ENCODE measurements at regions not wholly inside any gene's neighbourhood (a gene's known extent, or its start where the extent isn't known, plus 50 kb on each side); places are given as distances from the start of the nearest gene placed in this dataset.

GRCh38 chr2:236317938-236318396 is 53.8 kb upstream of the ASB18 start:
- DNase-seq: no peak
- no peaks in the 10 kb centered on the region for H3K36me3 Mint-ChIP-seq
- no peak overlapping the region for H3K27ac Mint-ChIP-seq
- ChIA-PET CTCF (interaction anchor here (0.7 kb wide), 1 partner anchor 1048 kb away, joined by 3 read pairs; no protein-coding TSS in a partner anchor), POLR2A (no interaction called here)
- H3K9me3 Mint-ChIP-seq: peaks cover 7% of the 10 kb centered on the region
- no peaks in the 10 kb centered on the region for H3K4me1 Mint-ChIP-seq (ENCODE audit: low read depth)
- peaks cover 8% of the 10 kb centered on the region for H3K27me3 Mint-ChIP-seq
- no peak overlapping the region for H3K4me3 Mint-ChIP-seq
- intact Hi-C loops (cut with micrococcal nuclease): no loop called here

- intact Hi-C loops (cut with micrococcal nuclease): no loop called here
- H3K36me3 Mint-ChIP-seq: no peaks in the 10 kb centered on the region
- H3K27ac Mint-ChIP-seq: no peak overlapping the region
- peaks cover 6% of the 10 kb centered on the region for H3K9me3 Mint-ChIP-seq
- H3K4me3 Mint-ChIP-seq: no peak overlapping the region
- ChIA-PET POLR2A (no interaction called here), CTCF (no interaction called here)
- no peaks in the 10 kb centered on the region for H3K4me1 Mint-ChIP-seq (ENCODE audit: low read depth)
- H3K27me3 Mint-ChIP-seq: peaks cover 8% of the 10 kb centered on the region
- no peak for DNase-seq
Observed at GRCh38 chr2:236318401-236318800, 54.2 kb upstream of the ASB18 start.

- Mint-ChIP-seq H3K27ac (no peak overlapping the region), H3K27me3 (peaks cover 8% of the 10 kb centered on the region), H3K36me3 (no peaks in the 10 kb centered on the region), H3K4me3 (no peak overlapping the region), H3K4me1 (ENCODE audit: low read depth) (no peaks in the 10 kb centered on the region), H3K9me3 (no peaks in the 10 kb centered on the region)
- intact Hi-C loops (cut with micrococcal nuclease): no loop called here
- no peak for DNase-seq
- CTCF ChIA-PET: no interaction called here
- POLR2A ChIA-PET: no interaction called here
Observed at GRCh38 chr2:236319036-236319435, 54.8 kb upstream of the ASB18 start.

GRCh38 chr2:236321415-236321814 is 57.2 kb upstream of the ASB18 start:
- peaks cover 3% of the 10 kb centered on the region for H3K27me3 Mint-ChIP-seq
- no peak for DNase-seq
- H3K27ac Mint-ChIP-seq: no peak overlapping the region
- intact Hi-C loops (cut with micrococcal nuclease): no loop called here
- H3K36me3 Mint-ChIP-seq: no peaks in the 10 kb centered on the region
- ChIA-PET POLR2A (no interaction called here), CTCF (no interaction called here)
- H3K4me1 Mint-ChIP-seq (ENCODE audit: low read depth): no peaks in the 10 kb centered on the region
- H3K9me3 Mint-ChIP-seq: no peaks in the 10 kb centered on the region
- no peak overlapping the region for H3K4me3 Mint-ChIP-seq

- DNase-seq: no peak
- Mint-ChIP-seq H3K36me3 (no peaks in the 10 kb centered on the region), H3K4me3 (no peak overlapping the region), H3K27ac (no peak overlapping the region), H3K9me3 (no peaks in the 10 kb centered on the region), H3K4me1 (ENCODE audit: low read depth) (no peaks in the 10 kb centered on the region), H3K27me3 (peaks cover 8% of the 10 kb centered on the region)
- intact Hi-C loops (cut with micrococcal nuclease): no loop called here
- CTCF ChIA-PET: no interaction called here
- POLR2A ChIA-PET: no interaction called here
Observed at GRCh38 chr2:236333417-236334121, 69.4 kb upstream of the ASB18 start.

GRCh38 chr2:236334122-236334876 is 70.1 kb upstream of the ASB18 start:
- Mint-ChIP-seq H3K36me3 (no peaks in the 10 kb centered on the region), H3K4me3 (no peak overlapping the region), H3K27ac (no peak overlapping the region), H3K9me3 (no peaks in the 10 kb centered on the region), H3K4me1 (ENCODE audit: low read depth) (no peaks in the 10 kb centered on the region), H3K27me3 (peaks cover 7% of the 10 kb centered on the region)
- POLR2A ChIA-PET: no interaction called here
- DNase-seq: no peak
- intact Hi-C loops (cut with micrococcal nuclease): no loop called here
- CTCF ChIA-PET: no interaction called here

- no peak for DNase-seq
- no peaks in the 10 kb centered on the region for H3K9me3 Mint-ChIP-seq
- H3K4me3 Mint-ChIP-seq: no peak overlapping the region
- POLR2A ChIA-PET: no interaction called here
- H3K27me3 Mint-ChIP-seq: peaks cover 7% of the 10 kb centered on the region
- H3K36me3 Mint-ChIP-seq: no peaks in the 10 kb centered on the region
- H3K27ac Mint-ChIP-seq: no peak overlapping the region
- H3K4me1 Mint-ChIP-seq (ENCODE audit: low read depth): no peaks in the 10 kb centered on the region
- intact Hi-C loops (cut with micrococcal nuclease): no loop called here
- CTCF ChIA-PET: no interaction called here
Observed at GRCh38 chr2:236335696-236336574, 71.7 kb upstream of the ASB18 start.

- peaks cover 7% of the 10 kb centered on the region for H3K27me3 Mint-ChIP-seq
- H3K27ac Mint-ChIP-seq: no peak overlapping the region
- H3K4me3 Mint-ChIP-seq: no peak overlapping the region
- no peaks in the 10 kb centered on the region for H3K9me3 Mint-ChIP-seq
- CTCF ChIA-PET: no interaction called here
- POLR2A ChIA-PET: no interaction called here
- intact Hi-C loops (cut with micrococcal nuclease): no loop called here
- no peak for DNase-seq
- H3K36me3 Mint-ChIP-seq: no peaks in the 10 kb centered on the region
- H3K4me1 Mint-ChIP-seq (ENCODE audit: low read depth): no peaks in the 10 kb centered on the region
Observed at GRCh38 chr2:236336575-236337464, 72.6 kb upstream of the ASB18 start.

- Mint-ChIP-seq H3K4me1 (ENCODE audit: low read depth) (no peaks in the 10 kb centered on the region), H3K36me3 (no peaks in the 10 kb centered on the region), H3K9me3 (no peaks in the 10 kb centered on the region), H3K27me3 (peaks cover 4% of the 10 kb centered on the region), H3K4me3 (no peak overlapping the region), H3K27ac (no peak overlapping the region)
- ChIA-PET CTCF (interaction anchor here (1.6 kb wide), 1 partner anchor 15 kb away, joined by 5 read pairs; no protein-coding TSS in a partner anchor), POLR2A (interaction anchor here (0.5 kb wide), 1 partner anchor 204 kb away, joined by 4 read pairs; no protein-coding TSS in a partner anchor)
- no peak for DNase-seq
- intact Hi-C loops (cut with micrococcal nuclease): no loop called here
Observed at GRCh38 chr2:236337465-236338325, 73.5 kb upstream of the ASB18 start.

GRCh38 chr2:236338495-236339184 is 74.4 kb upstream of the ASB18 start:
- ChIA-PET POLR2A (interaction anchor here (0.5 kb wide), 1 partner anchor 205 kb away, joined by 4 read pairs; no protein-coding TSS in a partner anchor), CTCF (interaction anchor here (0.6 to 1.6 kb wide), 2 partner anchors 14 to 1513 kb away, joined by 3 to 5 read pairs; no protein-coding TSS in a partner anchor)
- Mint-ChIP-seq H3K9me3 (no peaks in the 10 kb centered on the region), H3K36me3 (no peaks in the 10 kb centered on the region), H3K27ac (no peak overlapping the region), H3K4me3 (no peak overlapping the region), H3K4me1 (ENCODE audit: low read depth) (no peaks in the 10 kb centered on the region), H3K27me3 (peaks cover 6% of the 10 kb centered on the region)
- DNase-seq: no peak
- intact Hi-C loops (cut with micrococcal nuclease): no loop called here
